ENCODE measurements at regions not wholly inside any gene's neighbourhood (a gene's known extent, or its start where the extent isn't known, plus 50 kb on each side); places are given as distances from the start of the nearest gene placed in this dataset.

- intact Hi-C loops (cut with micrococcal nuclease), result no loop called here
These were observed 183.1 kb upstream of the SH3BP4 start for GRCh38 chr2:234768608-234769196.

- intact Hi-C loops (cut with micrococcal nuclease), result no loop called here
These were observed 186.5 kb upstream of the SH3BP4 start for GRCh38 chr2:234765279-234765678.

- intact Hi-C loops (cut with micrococcal nuclease), result no loop called here
These were observed 187.4 kb upstream of the SH3BP4 start for GRCh38 chr2:234764372-234764771.

GRCh38 chr2:234763002-234763873 is 188.6 kb upstream of the SH3BP4 start:
- intact Hi-C loops (cut with micrococcal nuclease), result no loop called here

- intact Hi-C loops (cut with micrococcal nuclease), result no loop called here
These were observed 189.9 kb upstream of the SH3BP4 start for GRCh38 chr2:234761910-234762309.

- intact Hi-C loops (cut with micrococcal nuclease), result no loop called here
These were observed 197.7 kb upstream of the SH3BP4 start for GRCh38 chr2:234754126-234754525.

GRCh38 chr2:234753701-234754100 is 198.1 kb upstream of the SH3BP4 start:
- intact Hi-C loops (cut with micrococcal nuclease), result no loop called here

GRCh38 chr2:234752966-234753365 is 198.9 kb upstream of the SH3BP4 start:
- intact Hi-C loops (cut with micrococcal nuclease), result no loop called here

- intact Hi-C loops (cut with micrococcal nuclease), result no loop called here
These were observed 200.4 kb upstream of the SH3BP4 start for GRCh38 chr2:234751275-234751973.

- intact Hi-C loops (cut with micrococcal nuclease), result no loop called here
These were observed 203.8 kb upstream of the SH3BP4 start for GRCh38 chr2:234747833-234748559.

GRCh38 chr2:234747032-234747431 is 204.8 kb upstream of the SH3BP4 start:
- intact Hi-C loops (cut with micrococcal nuclease), result no loop called here

GRCh38 chr2:234745347-234745746 is 206.5 kb upstream of the SH3BP4 start:
- intact Hi-C loops (cut with micrococcal nuclease), result no loop called here

GRCh38 chr2:234741976-234742375 is 209.8 kb upstream of the SH3BP4 start:
- intact Hi-C loops (cut with micrococcal nuclease), result no loop called here

GRCh38 chr2:234739061-234739460 is 212.8 kb upstream of the SH3BP4 start:
- intact Hi-C loops (cut with micrococcal nuclease), result no loop called here

GRCh38 chr2:234735829-234736228 is 216.0 kb upstream of the SH3BP4 start:
- intact Hi-C loops (cut with micrococcal nuclease), result no loop called here

GRCh38 chr2:234733795-234734600 is 217.8 kb upstream of the SH3BP4 start:
- intact Hi-C loops (cut with micrococcal nuclease), result no loop called here

GRCh38 chr2:234733093-234733489 is 218.7 kb upstream of the SH3BP4 start:
- intact Hi-C loops (cut with micrococcal nuclease), result no loop called here

- intact Hi-C loops (cut with micrococcal nuclease), result no loop called here
These were observed 219.3 kb upstream of the SH3BP4 start for GRCh38 chr2:234732404-234733092.

GRCh38 chr2:234731236-234731635 is 220.6 kb upstream of the SH3BP4 start:
- intact Hi-C loops (cut with micrococcal nuclease), result no loop called here

GRCh38 chr2:234730066-234730640 is 221.7 kb upstream of the SH3BP4 start:
- intact Hi-C loops (cut with micrococcal nuclease), result no loop called here
